HG02610 (cell line): ENCODE measurements at regions not wholly inside any gene's neighbourhood (a gene's known extent, or its start where the extent isn't known, plus 50 kb on each side); places are given as distances from the start of the nearest gene placed in this dataset.
"Not testable (repeated sequence)": the region's sequence is repeated elsewhere in the genome, so short reads cannot be mapped to it uniquely, and the experiment has no call there.

Source experiments
- ATAC-seq: cut with Tn5 transposase; IDR thresholded peaks from one replicate; pipeline ENCODE4 v1.9.1; 2021; ENCODE audit warnings: mild to moderate bottlenecking, moderate library complexity; ENCODE audit not compliant: unreplicated experiment

- ATAC-seq = no peak
These were observed 643.3 kb downstream of the SOCS6 start for GRCh38 chr18:70931942-70932814.

- ATAC-seq = no peak
These were observed 632.1 kb downstream of the SOCS6 start for GRCh38 chr18:70920840-70921374.

- ATAC-seq = no peak
These were observed 618.8 kb downstream of the SOCS6 start for GRCh38 chr18:70907673-70908072.

GRCh38 chr18:70892381-70892780 is 603.5 kb downstream of the SOCS6 start:
- ATAC-seq = no peak

GRCh38 chr18:70870292-70870691 is 581.4 kb downstream of the SOCS6 start:
- ATAC-seq = no peak

- no peak for ATAC-seq
These were observed 559.5 kb downstream of the SOCS6 start for GRCh38 chr18:70848329-70848728.

GRCh38 chr18:70840649-70841048 is 551.8 kb downstream of the SOCS6 start:
- ATAC-seq = no peak

GRCh38 chr18:70827632-70828031 is 538.8 kb downstream of the SOCS6 start:
- ATAC-seq = no peak

GRCh38 chr18:70826571-70826970 is 537.7 kb downstream of the SOCS6 start:
- no peak for ATAC-seq

- no peak for ATAC-seq
These were observed 533.8 kb downstream of the SOCS6 start for GRCh38 chr18:70822691-70823090.

GRCh38 chr18:70822117-70822516 is 533.3 kb downstream of the SOCS6 start:
- ATAC-seq = no peak

- ATAC-seq = no peak
These were observed 519.7 kb downstream of the SOCS6 start for GRCh38 chr18:70808481-70809056.

GRCh38 chr18:70781860-70782453 is 493.1 kb downstream of the SOCS6 start:
- peak; percentile 95 for ATAC-seq

GRCh38 chr18:70766254-70766653 is 477.4 kb downstream of the SOCS6 start:
- not testable (repeated sequence) for ATAC-seq

GRCh38 chr18:70762812-70763211 is 474.0 kb downstream of the SOCS6 start:
- ATAC-seq = no peak

- ATAC-seq = no peak
These were observed 469.9 kb downstream of the SOCS6 start for GRCh38 chr18:70758780-70759179.

- no peak for ATAC-seq
These were observed 465.6 kb downstream of the SOCS6 start for GRCh38 chr18:70754486-70754885.

GRCh38 chr18:70732916-70733315 is 444.1 kb downstream of the SOCS6 start:
- no peak for ATAC-seq

GRCh38 chr18:70732188-70732587 is 443.3 kb downstream of the SOCS6 start:
- no peak for ATAC-seq

GRCh38 chr18:70720607-70721006 is 431.8 kb downstream of the SOCS6 start:
- no peak for ATAC-seq

GRCh38 chr18:70709720-70710119 is 420.9 kb downstream of the SOCS6 start:
- no peak for ATAC-seq

GRCh38 chr18:70709144-70709543 is 420.3 kb downstream of the SOCS6 start:
- ATAC-seq = no peak
